GM12892 (cell line): ENCODE measurements at regions not wholly inside any gene's neighbourhood (a gene's known extent, or its start where the extent isn't known, plus 50 kb on each side); places are given as distances from the start of the nearest gene placed in this dataset.
A peak's percentile ranks its signal among the peaks of the same experiment; 100 is the strongest.

Experiments
- DNase-seq: peaks from one replicate; pipeline ENCODE4 v3.0.0; 2011; ENCODE audit not compliant: insufficient read length
- FAIRE-seq: peaks from 2 replicates; lab custom pipeline; 2011; peaks lifted over from hg19 to GRCh38; lab: Jason Lieb, UNC
- POLR2A ChIP-seq: IDR thresholded peaks from 2 replicates; pipeline ENCODE4 v1.6.1; 2011; ENCODE audit warnings: low read depth, low read length, control low read depth
- POLR2AphosphoS5 ChIP-seq: IDR thresholded peaks from 2 replicates; pipeline ENCODE4 v1.6.1; 2011; ENCODE audit warnings: low read depth, low read length, control low read depth
- TAF1 ChIP-seq: IDR thresholded peaks from 2 replicates; pipeline ENCODE4 v1.6.1; 2011; ENCODE audit warnings: low read depth, mild to moderate bottlenecking, control low read depth, low read length, borderline replicate concordance

GRCh38 chr15:77827860-77828259 is 195.1 kb upstream of the LINGO1 start:
- FAIRE-seq (no peak), DNase-seq (no peak)
- no peak for TF ChIP-seq TAF1
- TF ChIP-seq POLR2A = no peak
- TF ChIP-seq POLR2AphosphoS5 = no peak

GRCh38 chr15:77826006-77826695 is 193.4 kb upstream of the LINGO1 start:
- FAIRE-seq = no peak
- TF ChIP-seq POLR2AphosphoS5 (no peak), TAF1 (no peak), POLR2A (no peak)

GRCh38 chr15:77825546-77825945 is 192.8 kb upstream of the LINGO1 start:
- no peak for DNase-seq
- FAIRE-seq = no peak
- no peak for TF ChIP-seq TAF1
- no peak for TF ChIP-seq POLR2A
- TF ChIP-seq POLR2AphosphoS5 = no peak

More at GRCh38 chr15:77826006-77826695, 193.4 kb upstream of the LINGO1 start:
- no peak for DNase-seq

GRCh38 chr15:77825252-77825542 is 192.5 kb upstream of the LINGO1 start:
- no peak for TF ChIP-seq POLR2A
- no peak for TF ChIP-seq TAF1
- TF ChIP-seq POLR2AphosphoS5 = no peak
- FAIRE-seq (no peak), DNase-seq (no peak)

GRCh38 chr15:77824361-77825251 is 191.9 kb upstream of the LINGO1 start:
- FAIRE-seq (no peak), DNase-seq (no peak)
- TF ChIP-seq POLR2A (no peak), POLR2AphosphoS5 (no peak)

- FAIRE-seq (no peak), DNase-seq (no peak)
- TF ChIP-seq POLR2AphosphoS5 (no peak), POLR2A (no peak), TAF1 (no peak)
These were observed 191.0 kb upstream of the LINGO1 start for GRCh38 chr15:77823736-77824135.

- no peak for DNase-seq
- TF ChIP-seq POLR2AphosphoS5 (no peak), TAF1 (no peak), POLR2A (no peak)
- no peak for FAIRE-seq
These were observed 190.0 kb upstream of the LINGO1 start for GRCh38 chr15:77822631-77823230.

GRCh38 chr15:77821959-77822256 is 189.2 kb upstream of the LINGO1 start:
- DNase-seq = no peak
- TF ChIP-seq POLR2AphosphoS5 = no peak
- TF ChIP-seq TAF1 = no peak
- TF ChIP-seq POLR2A = no peak
- no peak for FAIRE-seq

- no peak for TF ChIP-seq TAF1
- TF ChIP-seq POLR2AphosphoS5 = no peak
- no peak for TF ChIP-seq POLR2A
- DNase-seq (no peak), FAIRE-seq (peak; percentile 14)
These were observed 188.7 kb upstream of the LINGO1 start for GRCh38 chr15:77821188-77821958.

- FAIRE-seq (no peak), DNase-seq (no peak)
- no peak for TF ChIP-seq POLR2AphosphoS5
- no peak for TF ChIP-seq TAF1
- TF ChIP-seq POLR2A = no peak
These were observed 187.4 kb upstream of the LINGO1 start for GRCh38 chr15:77819851-77820728.
